Ectodermal cell (in vitro differentiated cells): ENCODE measurements at regions not wholly inside any gene's neighbourhood (a gene's known extent, or its start where the extent isn't known, plus 50 kb on each side); places are given as distances from the start of the nearest gene placed in this dataset.
"Not testable (repeated sequence)": the region's sequence is repeated elsewhere in the genome, so short reads cannot be mapped to it uniquely, and the experiment has no call there.

Experiments
- H3K27ac ChIP-seq: 2 replicates; pipeline ENCODE4 v1.7.0; 2013; ENCODE audit warnings: mild to moderate bottlenecking, low read depth, low read length; ENCODE audit not compliant: insufficient read depth, poor library complexity, severe bottlenecking
- H3K27me3 ChIP-seq: 2 replicates; pipeline ENCODE4 v1.7.0; 2013; ENCODE audit warnings: mild to moderate bottlenecking, low read length; ENCODE audit not compliant: insufficient read depth, control insufficient read depth, poor library complexity, severe bottlenecking
- H3K36me3 ChIP-seq: one replicate; pipeline ENCODE4 v1.7.0; 2013; ENCODE audit warnings: low read length; ENCODE audit not compliant: control insufficient read depth, insufficient read depth
- H3K4me1 ChIP-seq: one replicate; pipeline ENCODE4 v1.7.0; 2013; ENCODE audit warnings: low read length; ENCODE audit not compliant: control insufficient read depth, insufficient read depth
- H3K4me3 ChIP-seq: 2 replicates; pipeline ENCODE4 v1.7.0; 2013; ENCODE audit warnings: low read depth, low read length, control low read depth; ENCODE audit not compliant: insufficient read depth
- H3K9me3 ChIP-seq: 2 replicates; pipeline ENCODE4 v1.7.0; 2013; ENCODE audit warnings: mild to moderate bottlenecking, low read length, moderate library complexity; ENCODE audit not compliant: control insufficient read depth
- WGBS, 2 experiments: methylation state at CpG; one replicate each; pipeline ENCODE4 v1.1.7; 2013; ENCODE audit warnings: missing lambda C conversion rate in 2 of 2; 5-methylcytosine and 5-hydroxymethylcytosine counted together

GRCh38 chr3:159030886-159031679 lies 229.2 kb downstream of the MFSD1 start:
- no peaks in the 10 kb centered on the region for H3K27me3 ChIP-seq
- H3K27ac ChIP-seq, result no peak overlapping the region
- no peak overlapping the region for H3K4me3 ChIP-seq
- no peaks in the 10 kb centered on the region for H3K36me3 ChIP-seq
- no peaks in the 10 kb centered on the region for H3K4me1 ChIP-seq
- 86 to 95% methylated on average over 3 to 6 of the region's 6 CpGs for WGBS, 2 experiments
- H3K9me3 ChIP-seq, result no peaks in the 10 kb centered on the region

GRCh38 chr3:159032311-159032710 lies 230.5 kb downstream of the MFSD1 start:
- H3K27ac ChIP-seq, result no peak overlapping the region
- no peaks in the 10 kb centered on the region for H3K27me3 ChIP-seq
- no peaks in the 10 kb centered on the region for H3K9me3 ChIP-seq
- H3K4me1 ChIP-seq, result no peaks in the 10 kb centered on the region
- WGBS, 2 experiments, result 80 to 100% methylated on average over 1 of the region's 1 CpG
- no peak overlapping the region for H3K4me3 ChIP-seq
- H3K36me3 ChIP-seq, result no peaks in the 10 kb centered on the region

GRCh38 chr3:159038405-159038804 lies 236.6 kb downstream of the MFSD1 start:
- Histone ChIP-seq H3K4me1 (no peaks in the 10 kb centered on the region), H3K9me3 (no peaks in the 10 kb centered on the region), H3K27ac (no peak overlapping the region), H3K4me3 (no peak overlapping the region), H3K36me3 (no peaks in the 10 kb centered on the region), H3K27me3 (no peaks in the 10 kb centered on the region)
- WGBS, 2 experiments, result 86% methylated on average over 1 to 2 of the region's 2 CpGs

GRCh38 chr3:159039286-159039685 lies 237.4 kb downstream of the MFSD1 start:
- H3K4me3 ChIP-seq, result no peak overlapping the region
- no peaks in the 10 kb centered on the region for H3K4me1 ChIP-seq
- no peaks in the 10 kb centered on the region for H3K36me3 ChIP-seq
- WGBS, 2 experiments, result 69 to 100% methylated on average over 1 to 2 of the region's 2 CpGs
- H3K27me3 ChIP-seq, result no peaks in the 10 kb centered on the region
- no peaks in the 10 kb centered on the region for H3K9me3 ChIP-seq
- no peak overlapping the region for H3K27ac ChIP-seq

GRCh38 chr3:159045279-159045885 lies 243.5 kb downstream of the MFSD1 start:
- H3K36me3 ChIP-seq, result no peaks in the 10 kb centered on the region
- no peaks in the 10 kb centered on the region for H3K4me1 ChIP-seq
- H3K27ac ChIP-seq, result no peak overlapping the region
- no peak overlapping the region for H3K4me3 ChIP-seq
- no peaks in the 10 kb centered on the region for H3K9me3 ChIP-seq
- 87 to 90% methylated on average over 5 of the region's 5 CpGs for WGBS, 2 experiments
- no peaks in the 10 kb centered on the region for H3K27me3 ChIP-seq

- Histone ChIP-seq H3K27ac (no peak overlapping the region), H3K36me3 (no peaks in the 10 kb centered on the region), H3K9me3 (no peaks in the 10 kb centered on the region), H3K4me1 (no peaks in the 10 kb centered on the region), H3K4me3 (no peak overlapping the region), H3K27me3 (no peaks in the 10 kb centered on the region)
- 90 to 92% methylated on average over 1 to 3 of the region's 3 CpGs for WGBS, 2 experiments
Measured at GRCh38 chr3:159047361-159047760, 245.5 kb downstream of the MFSD1 start.

- H3K36me3 ChIP-seq, H3K9me3 ChIP-seq, H3K4me3 ChIP-seq, H3K4me1 ChIP-seq, H3K27ac ChIP-seq, H3K27me3 ChIP-seq: not testable (repeated sequence)
- 74 to 86% methylated on average over 1 of the region's 1 CpG for WGBS, 2 experiments
Measured at GRCh38 chr3:159052494-159052893, 250.6 kb downstream of the MFSD1 start.

- Histone ChIP-seq H3K27me3 (no peaks in the 10 kb centered on the region), H3K9me3 (no peaks in the 10 kb centered on the region), H3K27ac (no peak overlapping the region), H3K4me1 (no peaks in the 10 kb centered on the region), H3K4me3 (no peak overlapping the region), H3K36me3 (no peaks in the 10 kb centered on the region)
Measured at GRCh38 chr3:159057621-159058020, 255.8 kb downstream of the MFSD1 start.

GRCh38 chr3:159058859-159059258 lies 257.0 kb downstream of the MFSD1 start:
- H3K9me3 ChIP-seq, result no peaks in the 10 kb centered on the region
- H3K27ac ChIP-seq, result no peak overlapping the region
- no peak overlapping the region for H3K4me3 ChIP-seq
- H3K36me3 ChIP-seq, result no peaks in the 10 kb centered on the region
- 92 to 93% methylated on average over 3 of the region's 3 CpGs for WGBS, 2 experiments
- H3K27me3 ChIP-seq, result no peaks in the 10 kb centered on the region
- no peaks in the 10 kb centered on the region for H3K4me1 ChIP-seq

GRCh38 chr3:159059395-159059794 lies 257.5 kb downstream of the MFSD1 start:
- H3K27me3 ChIP-seq, result no peaks in the 10 kb centered on the region
- H3K4me1 ChIP-seq, result no peaks in the 10 kb centered on the region
- no peak overlapping the region for H3K27ac ChIP-seq
- WGBS, 2 experiments, result 89 to 95% methylated on average over 2 of the region's 2 CpGs
- no peak overlapping the region for H3K4me3 ChIP-seq
- H3K9me3 ChIP-seq, result no peaks in the 10 kb centered on the region
- no peaks in the 10 kb centered on the region for H3K36me3 ChIP-seq
